ENCODE measurements at regions not wholly inside any gene's neighbourhood (a gene's known extent, or its start where the extent isn't known, plus 50 kb on each side); places are given as distances from the start of the nearest gene placed in this dataset.
"Not testable (repeated sequence)": the region's sequence is repeated elsewhere in the genome, so short reads cannot be mapped to it uniquely, and the experiment has no call there.

GRCh38 chr1:121117298-121117611 is 66.9 kb downstream of the FAM72B start:
- H3K79me2 ChIP-seq (ENCODE audit: low read length); H3F3A ChIP-seq (ENCODE audit: low read length, unreplicated experiment); H4K20me1 ChIP-seq (ENCODE audit: low read length); H3K9me2 ChIP-seq (replicated peaks; ENCODE audit: low read length); H3K9me3 ChIP-seq (ENCODE audit: low read length); POLR2A ChIA-PET (ENCODE audit: unreplicated experiment); H3K4me3 ChIP-seq (ENCODE audit: low read length); H2AFZ ChIP-seq (ENCODE audit: low read length); BruUV-seq (replicated peaks); H3K4me2 ChIP-seq (ENCODE audit: low read length); H3K27ac ChIP-seq (ENCODE audit: low read length); intact Hi-C loops (cut with micrococcal nuclease); H3K27me3 ChIP-seq (ENCODE audit: low read length); H3K4me1 ChIP-seq (ENCODE audit: insufficient read depth, low read length); H3K9ac ChIP-seq (ENCODE audit: low read length); DNase-seq; CTCF ChIA-PET; H3K36me3 ChIP-seq (ENCODE audit: low read depth, low read length): not testable (repeated sequence)
- peak; percentile 84 for ATAC-seq

DNA sequence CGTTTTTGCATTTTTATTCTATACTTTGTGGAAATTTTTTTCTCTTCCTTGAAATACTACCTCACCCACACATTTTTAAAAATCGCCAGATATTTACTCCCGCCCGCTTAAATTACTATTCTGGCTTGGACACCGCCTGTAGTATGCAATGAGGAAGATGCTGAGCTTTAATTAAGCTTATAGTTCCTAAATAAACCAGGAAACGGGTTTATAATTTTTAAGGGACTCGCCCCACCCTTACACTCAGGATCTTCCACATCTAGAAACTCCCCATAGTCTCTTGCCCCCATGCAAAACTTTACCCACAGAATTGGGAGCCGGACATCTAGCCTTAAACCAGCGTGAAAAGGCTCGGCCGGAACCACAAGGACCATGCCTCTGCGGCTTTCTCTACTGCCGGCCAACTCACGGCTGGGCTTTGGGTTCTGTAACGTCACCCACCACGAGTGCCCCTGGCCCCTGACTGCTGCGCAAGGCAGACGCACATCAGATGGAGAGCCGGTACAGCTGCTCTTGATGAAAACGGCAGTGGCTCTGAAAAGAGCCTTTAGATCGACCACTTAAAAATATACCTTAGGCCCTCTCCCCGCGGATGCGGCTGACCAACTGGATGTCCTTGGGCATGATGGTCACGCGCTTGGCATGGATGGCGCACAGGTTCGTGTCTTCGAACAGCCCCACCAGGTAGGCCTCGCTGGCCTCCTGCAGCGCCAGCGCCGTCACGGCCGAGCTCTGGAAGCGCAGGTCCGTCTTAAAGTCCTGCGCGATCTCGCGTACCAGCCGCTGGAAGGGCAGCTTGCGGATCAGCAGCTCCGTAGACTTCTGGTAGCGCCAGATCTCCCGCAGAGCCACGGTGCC is 66.3 kb downstream of the FAM72B start:
- POLR2A ChIA-PET (ENCODE audit: unreplicated experiment), result not testable (repeated sequence)

More for the DNA sequence above, 66.3 kb downstream of the FAM72B start:
- H2AFZ ChIP-seq (ENCODE audit: low read length); H4K20me1 ChIP-seq (ENCODE audit: low read length); H3K27me3 ChIP-seq (ENCODE audit: low read length); H3K4me1 ChIP-seq (ENCODE audit: insufficient read depth, low read length); H3F3A ChIP-seq (ENCODE audit: low read length, unreplicated experiment); H3K9me2 ChIP-seq (replicated peaks; ENCODE audit: low read length); H3K4me2 ChIP-seq (ENCODE audit: low read length); H3K9me3 ChIP-seq (ENCODE audit: low read length); DNase-seq; CTCF ChIA-PET; ATAC-seq; H3K27ac ChIP-seq (ENCODE audit: low read length); H3K79me2 ChIP-seq (ENCODE audit: low read length); H3K9ac ChIP-seq (ENCODE audit: low read length); H3K4me3 ChIP-seq (ENCODE audit: low read length); H3K36me3 ChIP-seq (ENCODE audit: low read depth, low read length); intact Hi-C loops (cut with micrococcal nuclease): not testable (repeated sequence)
- BruUV-seq (replicated peaks), result TSS peak; percentile 98

All from PC-3 (cell line).